PFSK-1 (cell line): ENCODE measurements at regions not wholly inside any gene's neighbourhood (a gene's known extent, or its start where the extent isn't known, plus 50 kb on each side); places are given as distances from the start of the nearest gene placed in this dataset.

Experiments used
- FOXP2 ChIP-seq: optimal IDR thresholded peaks from 2 replicates; pipeline ENCODE3; 2011; ENCODE audit warnings: borderline replicate concordance, control low read depth, inconsistent platforms; ENCODE audit not compliant: insufficient read depth; ENCODE audit errors: extremely low read length, extremely low read depth
- POLR2AphosphoS5 ChIP-seq: IDR thresholded peaks from 2 replicates; pipeline ENCODE4 v1.6.1; 2012; ENCODE audit warnings: low read depth, mild to moderate bottlenecking, control low read depth, low read length, moderate library complexity
- REST ChIP-seq, 2 experiments: IDR thresholded peaks; 2 replicates each; pipeline versions ENCODE4 v1.6.1 to v1.8.0; 2011 to 2012; ENCODE audit warnings: low read depth in 2 of 2, low read length in 2 of 2, control low read depth in 1 of 2, inconsistent platforms in 1 of 2, mild to moderate bottlenecking in 1 of 2, moderate library complexity in 1 of 2; ENCODE audit not compliant: insufficient read depth in 1 of 2
- SIN3A ChIP-seq: IDR thresholded peaks from 2 replicates; pipeline ENCODE4 v1.6.1; 2012; ENCODE audit warnings: mild to moderate bottlenecking, low read length, moderate library complexity, borderline replicate concordance; ENCODE audit not compliant: insufficient read depth
- TAF1 ChIP-seq: IDR thresholded peaks from 2 replicates; pipeline ENCODE4 v1.6.1; 2012; ENCODE audit warnings: low read length, control low read depth, borderline replicate concordance; ENCODE audit not compliant: insufficient read depth

- TF ChIP-seq POLR2AphosphoS5 (no peak), TAF1 (no peak), REST (IDR thresholded peaks at IDR 0.05; ENCODE audit: insufficient read depth in 1 of 2, low read depth in 2 of 2, low read length in 2 of 2) (no peak), FOXP2 (no peak), SIN3A (no peak)
Measured at GRCh38 chr1:191260056-191260455, 782.4 kb upstream of the BRINP3 start.
